T-cell (primary cell): ENCODE measurements at regions not wholly inside any gene's neighbourhood (a gene's known extent, or its start where the extent isn't known, plus 50 kb on each side); places are given as distances from the start of the nearest gene placed in this dataset.

Experiments used
- ATAC-seq, 4 experiments: fragments of 200-7000 bp in 3 of 4; fragments of 150-1000 bp in 1 of 4; cut with Tn5 transposase; replicated peaks in 1 of 4; 1 replicate in 3 of 4; 2 replicates in 1 of 4; pipeline ENCODE4 v1.10.0; 2021; ENCODE audit warnings: moderate library complexity in 3 of 4, mild to moderate bottlenecking in 2 of 4, moderate number of reproducible peaks in 1 of 4
- CTCF ChIA-PET, 2 donors: fragments of 300-600 bp; sonication (Branson Sonifier 250); formaldehyde crosslinking; loops; one replicate each; lab custom pipeline; 2022; ENCODE audit warnings: antibody characterized with exemption in 2 of 2; lab: Charles Lee
- POLR2A ChIA-PET, 2 donors: fragments of 300-600 bp; sonication (Branson Sonifier 250); formaldehyde crosslinking; loops; one replicate each; lab custom pipeline; 2022; ENCODE audit warnings: antibody characterized with exemption in 2 of 2; lab: Charles Lee
- DNase-seq, 35 experiments: peaks; one replicate each; pipeline versions ENCODE4 v3.0.0 to v3.0.0-alpha.2; 2013 to 2023
- H3K27ac ChIP-seq: one replicate; pipeline ENCODE4 v1.5.1; 2013; ENCODE audit warnings: low read length
- H3K27me3 ChIP-seq, 2 experiments: replicated peaks in 1 of 2; 1 replicate in 1 of 2; 2 replicates in 1 of 2; pipeline versions ENCODE4 v1.6.1 to v1.7.0; 2013; ENCODE audit warnings: low read length in 1 of 2, mixed read lengths in 1 of 2; ENCODE audit not compliant: control insufficient read depth in 2 of 2, insufficient read depth in 2 of 2; ENCODE audit errors: extremely low read depth in 1 of 2
- H3K36me3 ChIP-seq, 2 donors: 1 replicate in 1 of 2; 2 replicates in 1 of 2; pipeline versions ENCODE4 v1.6.1 to v1.7.0; 2013; ENCODE audit warnings: low read length in 1 of 2; ENCODE audit not compliant: control insufficient read depth in 2 of 2, insufficient read depth in 1 of 2; ENCODE audit errors: extremely low read depth in 1 of 2
- H3K4me1 ChIP-seq, 2 experiments: 1 replicate in 1 of 2; 2 replicates in 1 of 2; pipeline versions ENCODE4 v1.6.1 to v1.7.0; 2013; ENCODE audit warnings: low read length in 2 of 2, mixed read lengths in 1 of 2; ENCODE audit not compliant: insufficient read depth in 2 of 2, control insufficient read depth in 1 of 2; ENCODE audit errors: extremely low read depth in 1 of 2
- H3K4me3 ChIP-seq, 2 donors: 1 replicate in 1 of 2; 2 replicates in 1 of 2; pipeline versions ENCODE4 v1.5.1 to v1.7.0; 2013; ENCODE audit warnings: mild to moderate bottlenecking in 2 of 2, low read length in 1 of 2, moderate library complexity in 1 of 2; ENCODE audit not compliant: control insufficient read depth in 1 of 2; ENCODE audit errors: extremely low read depth in 1 of 2
- H3K9me3 ChIP-seq: 2 replicates; pipeline ENCODE4 v1.7.0; 2013
- H3K27ac Mint-ChIP-seq, 2 donors: one replicate each; pipeline ENCODE4 v1.8.0; 2020 to 2021; ENCODE audit warnings: mild to moderate bottlenecking in 2 of 2, mixed read lengths in 2 of 2
- H3K27me3 Mint-ChIP-seq, 2 donors: one replicate each; pipeline ENCODE4 v1.8.0; 2021 to 2022; ENCODE audit warnings: mixed read lengths in 2 of 2
- H3K36me3 Mint-ChIP-seq: one replicate; pipeline ENCODE4 v1.8.0; 2021; ENCODE audit warnings: mixed read lengths
- H3K4me1 Mint-ChIP-seq, 3 donors: one replicate each; pipeline ENCODE4 v1.8.0; 2020 to 2022; ENCODE audit warnings: mixed read lengths in 3 of 3, mild to moderate bottlenecking in 1 of 3
- H3K4me3 Mint-ChIP-seq, 3 donors: one replicate each; pipeline ENCODE4 v1.8.0; 2020 to 2022; ENCODE audit warnings: mild to moderate bottlenecking in 3 of 3, mixed read lengths in 3 of 3, moderate library complexity in 3 of 3
- H3K9me3 Mint-ChIP-seq, 3 donors: one replicate each; pipeline ENCODE4 v1.8.0; 2020 to 2022; ENCODE audit warnings: mixed read lengths in 3 of 3
- WGBS: methylation state at CpG from one replicate; pipeline ENCODE4 v1.1.5; 2013; ENCODE audit warnings: missing lambda C conversion rate; ENCODE audit not compliant: insufficient coverage; 5-methylcytosine and 5-hydroxymethylcytosine counted together

GRCh38 chr3:145936971-145937370 lies 224.0 kb downstream of the PLOD2 start:
- ChIA-PET CTCF (no interaction called here), POLR2A (no interaction called here)
- DNase-seq (no peak), ATAC-seq (no peak)
- no peak overlapping the region for H3K27ac ChIP-seq
- Mint-ChIP-seq H3K27ac (no peak overlapping the region), H3K9me3 (peaks cover 0 to 6% (median 0%) of the 10 kb centered on the region in 3 donors), H3K36me3 (no peaks in the 10 kb centered on the region), H3K27me3 (no peaks in the 10 kb centered on the region), H3K4me3 (no peak overlapping the region), H3K4me1 (no peaks in the 10 kb centered on the region)
- no peaks in the 10 kb centered on the region for H3K36me3 ChIP-seq
- H3K27me3 ChIP-seq = no peaks in the 10 kb centered on the region
- H3K4me1 ChIP-seq = no peaks in the 10 kb centered on the region
- no peak overlapping the region for H3K4me3 ChIP-seq
- no CpG with 5 or more reads among the region's 6 CpGs for WGBS
- no peaks in the 10 kb centered on the region for H3K9me3 ChIP-seq

- Histone ChIP-seq H3K27ac (no peak overlapping the region), H3K9me3 (no peaks in the 10 kb centered on the region), H3K4me1 (no peaks in the 10 kb centered on the region), H3K27me3 (no peaks in the 10 kb centered on the region), H3K4me3 (no peak overlapping the region), H3K36me3 (no peaks in the 10 kb centered on the region)
- no peak for ATAC-seq
- Mint-ChIP-seq H3K36me3 (no peaks in the 10 kb centered on the region), H3K27ac (no peak overlapping the region), H3K27me3 (no peaks in the 10 kb centered on the region), H3K4me1 (no peaks in the 10 kb centered on the region), H3K9me3 (peaks cover 0 to 2% (median 0%) of the 10 kb centered on the region in 3 donors), H3K4me3 (no peak overlapping the region)
- DNase-seq = no peak
- 100% methylated on average over 1 of the region's 2 CpGs for WGBS
- ChIA-PET POLR2A (no interaction called here), CTCF (interaction anchor here in 1 of 2 donors (0.6 kb wide), 1 partner anchor 10 kb away, joined by 3 read pairs; no protein-coding TSS in a partner anchor)
Measured at GRCh38 chr3:145939431-145939830, 221.6 kb downstream of the PLOD2 start.

GRCh38 chr3:145942052-145942451 lies 218.9 kb downstream of the PLOD2 start:
- no peaks in the 10 kb centered on the region for H3K9me3 ChIP-seq
- H3K4me1 ChIP-seq = no peaks in the 10 kb centered on the region
- no peak overlapping the region for H3K4me3 ChIP-seq
- WGBS = no CpG with 5 or more reads among the region's 1 CpG
- CTCF ChIA-PET = interaction anchor here (0.6 kb wide), 2 partner anchors 928 to 1598 kb away, joined by 3 to 5 read pairs; no protein-coding TSS in a partner anchor
- no peak for ATAC-seq
- no peaks in the 10 kb centered on the region for H3K27me3 ChIP-seq
- H3K27ac ChIP-seq = no peak overlapping the region
- Mint-ChIP-seq H3K4me1 (no peaks in the 10 kb centered on the region), H3K27ac (no peak overlapping the region), H3K36me3 (no peaks in the 10 kb centered on the region), H3K27me3 (no peaks in the 10 kb centered on the region), H3K4me3 (no peak overlapping the region), H3K9me3 (peaks cover 0 to 2% (median 0%) of the 10 kb centered on the region in 3 donors)
- DNase-seq = no peak
- POLR2A ChIA-PET = no interaction called here
- H3K36me3 ChIP-seq = no peaks in the 10 kb centered on the region

- 43% methylated on average over 1 of the region's 2 CpGs for whole genome bisulfite sequencing
- Histone ChIP-seq H3K27me3 (no peaks in the 10 kb centered on the region), H3K27ac (no peak overlapping the region), H3K4me3 (no peak overlapping the region), H3K36me3 (no peaks in the 10 kb centered on the region), H3K4me1 (no peaks in the 10 kb centered on the region), H3K9me3 (no peaks in the 10 kb centered on the region)
- H3K4me3 Mint-ChIP-seq = no peak overlapping the region
- peaks cover 0 to 5% (median 4%) of the 10 kb centered on the region in 3 donors for H3K9me3 Mint-ChIP-seq
- no peak overlapping the region for H3K27ac Mint-ChIP-seq
- ChIA-PET CTCF (no interaction called here), POLR2A (no interaction called here)
- DNase-seq (no peak), ATAC-seq (no peak)
- no peaks in the 10 kb centered on the region for H3K36me3 Mint-ChIP-seq
- no peaks in the 10 kb centered on the region for H3K27me3 Mint-ChIP-seq
- H3K4me1 Mint-ChIP-seq = no peaks in the 10 kb centered on the region
Measured at GRCh38 chr3:145943952-145944351, 217.0 kb downstream of the PLOD2 start.

GRCh38 chr3:145951441-145951840 lies 209.5 kb downstream of the PLOD2 start:
- peaks cover 0 to 12% (median 8%) of the 10 kb centered on the region in 3 donors for H3K9me3 Mint-ChIP-seq
- no peak overlapping the region for H3K4me3 Mint-ChIP-seq
- DNase-seq (no peak), ATAC-seq (no peak)
- CTCF ChIA-PET = no interaction called here
- Histone ChIP-seq H3K4me3 (no peak overlapping the region), H3K4me1 (no peaks in the 10 kb centered on the region), H3K36me3 (no peaks in the 10 kb centered on the region), H3K9me3 (no peaks in the 10 kb centered on the region), H3K27ac (no peak overlapping the region), H3K27me3 (no peaks in the 10 kb centered on the region)
- no peaks in the 10 kb centered on the region for H3K27me3 Mint-ChIP-seq
- no peak overlapping the region for H3K27ac Mint-ChIP-seq
- no peaks in the 10 kb centered on the region for H3K4me1 Mint-ChIP-seq
- WGBS = no CpG with 5 or more reads among the region's 2 CpGs
- H3K36me3 Mint-ChIP-seq = no peaks in the 10 kb centered on the region
- POLR2A ChIA-PET = no interaction called here

- Mint-ChIP-seq H3K27me3 (no peaks in the 10 kb centered on the region), H3K9me3 (peaks cover 0 to 16% (median 8%) of the 10 kb centered on the region in 3 donors), H3K36me3 (no peaks in the 10 kb centered on the region), H3K4me3 (no peak overlapping the region), H3K4me1 (no peaks in the 10 kb centered on the region), H3K27ac (no peak overlapping the region)
- no peak overlapping the region for H3K27ac ChIP-seq
- POLR2A ChIA-PET = no interaction called here
- DNase-seq (no peak), ATAC-seq (no peak)
- H3K4me1 ChIP-seq = no peaks in the 10 kb centered on the region
- CTCF ChIA-PET = no interaction called here
- H3K27me3 ChIP-seq = no peaks in the 10 kb centered on the region
- H3K36me3 ChIP-seq = no peaks in the 10 kb centered on the region
- 60% methylated on average over 1 of the region's 4 CpGs for WGBS
- no peaks in the 10 kb centered on the region for H3K9me3 ChIP-seq
- no peak overlapping the region for H3K4me3 ChIP-seq
Measured at GRCh38 chr3:145952536-145952935, 208.4 kb downstream of the PLOD2 start.

GRCh38 chr3:145953316-145953715 lies 207.7 kb downstream of the PLOD2 start:
- Mint-ChIP-seq H3K27ac (no peak overlapping the region), H3K9me3 (peaks cover 0 to 15% (median 10%) of the 10 kb centered on the region in 3 donors), H3K4me1 (no peaks in the 10 kb centered on the region), H3K27me3 (no peaks in the 10 kb centered on the region), H3K4me3 (no peak overlapping the region), H3K36me3 (no peaks in the 10 kb centered on the region)
- no peak overlapping the region for H3K4me3 ChIP-seq
- no peaks in the 10 kb centered on the region for H3K36me3 ChIP-seq
- no CpG with 5 or more reads among the region's 3 CpGs for WGBS
- H3K27ac ChIP-seq = no peak overlapping the region
- no peaks in the 10 kb centered on the region for H3K27me3 ChIP-seq
- ATAC-seq (no peak), DNase-seq (no peak)
- POLR2A ChIA-PET = no interaction called here
- CTCF ChIA-PET = no interaction called here
- H3K9me3 ChIP-seq = no peaks in the 10 kb centered on the region
- H3K4me1 ChIP-seq = no peaks in the 10 kb centered on the region
